ENCODE measurements at regions not wholly inside any gene's neighbourhood (a gene's known extent, or its start where the extent isn't known, plus 50 kb on each side); places are given as distances from the start of the nearest gene placed in this dataset.

GRCh38 chr21:32196001-32196400, 82.8 kb downstream of the MIS18A start:
- intact Hi-C loops (cut with DNase I, micrococcal nuclease), result no loop called here
- no peak for DNase-seq
- POLR2A ChIA-PET, result no interaction called here
- no peaks in the 10 kb centered on the region for H3K9me3 Mint-ChIP-seq (ENCODE audit: low read depth)
- H3K36me3 Mint-ChIP-seq (ENCODE audit: low read depth), result no peaks in the 10 kb centered on the region
- no peak for ATAC-seq
- peaks cover 2% of the 10 kb centered on the region for H3K27me3 Mint-ChIP-seq
- no peaks in the 10 kb centered on the region for H3K4me1 Mint-ChIP-seq
- CTCF ChIA-PET, result interaction anchor here (0.6 to 0.7 kb wide), 2 partner anchors 11 to 424 kb away, joined by 3 read pairs; no protein-coding TSS in a partner anchor
- no peak overlapping the region for H3K4me3 Mint-ChIP-seq
- H3K27ac Mint-ChIP-seq, result no peak overlapping the region

- no peak for DNase-seq
- Mint-ChIP-seq H3K27me3 (peaks cover 4% of the 10 kb centered on the region), H3K27ac (no peak overlapping the region), H3K4me3 (no peak overlapping the region), H3K9me3 (ENCODE audit: low read depth) (no peaks in the 10 kb centered on the region), H3K4me1 (no peaks in the 10 kb centered on the region), H3K36me3 (ENCODE audit: low read depth) (no peaks in the 10 kb centered on the region)
- CTCF ChIA-PET, result no interaction called here
- intact Hi-C loops (cut with DNase I, micrococcal nuclease), result no loop called here
- POLR2A ChIA-PET, result no interaction called here
- no peak for ATAC-seq
Measured at GRCh38 chr21:32193098-32193465, 85.8 kb downstream of the MIS18A start.

- POLR2A ChIA-PET, result no interaction called here
- H3K4me3 Mint-ChIP-seq, result no peak overlapping the region
- H3K27ac Mint-ChIP-seq, result no peak overlapping the region
Measured at GRCh38 chr21:32192291-32193097, 86.4 kb downstream of the MIS18A start.

GRCh38 chr21:32190493-32191144, 88.2 kb downstream of the MIS18A start:
- POLR2A ChIA-PET, result no interaction called here
- ATAC-seq (no peak), DNase-seq (no peak)
- Mint-ChIP-seq H3K36me3 (ENCODE audit: low read depth) (no peaks in the 10 kb centered on the region), H3K4me3 (no peak overlapping the region), H3K9me3 (ENCODE audit: low read depth) (no peaks in the 10 kb centered on the region), H3K4me1 (no peaks in the 10 kb centered on the region), H3K27ac (no peak overlapping the region), H3K27me3 (peaks cover 4% of the 10 kb centered on the region)
- CTCF ChIA-PET, result no interaction called here
- intact Hi-C loops (cut with DNase I, micrococcal nuclease), result no loop called here

More at GRCh38 chr21:32192291-32193097, 86.4 kb downstream of the MIS18A start:
- Mint-ChIP-seq H3K27me3 (peaks cover 4% of the 10 kb centered on the region), H3K9me3 (ENCODE audit: low read depth) (no peaks in the 10 kb centered on the region), H3K36me3 (ENCODE audit: low read depth) (no peaks in the 10 kb centered on the region), H3K4me1 (no peaks in the 10 kb centered on the region)
- intact Hi-C loops (cut with DNase I, micrococcal nuclease), result no loop called here
- DNase-seq, result no peak
- CTCF ChIA-PET, result no interaction called here
- ATAC-seq, result no peak

- intact Hi-C loops (cut with DNase I, micrococcal nuclease), result no loop called here
- Mint-ChIP-seq H3K9me3 (ENCODE audit: low read depth) (no peaks in the 10 kb centered on the region), H3K27ac (no peak overlapping the region), H3K4me3 (no peak overlapping the region), H3K4me1 (no peaks in the 10 kb centered on the region), H3K27me3 (peaks cover 4% of the 10 kb centered on the region), H3K36me3 (ENCODE audit: low read depth) (no peaks in the 10 kb centered on the region)
- no peak for ATAC-seq
- POLR2A ChIA-PET, result no interaction called here
- DNase-seq, result no peak
- CTCF ChIA-PET, result no interaction called here
Measured at GRCh38 chr21:32189688-32190483, 89.0 kb downstream of the MIS18A start.

GRCh38 chr21:32186804-32187203, 92.0 kb downstream of the MIS18A start:
- H3K4me3 Mint-ChIP-seq, result no peak overlapping the region

GRCh38 chr21:32185726-32186125, 93.1 kb downstream of the MIS18A start:
- ChIA-PET POLR2A (no interaction called here), CTCF (no interaction called here)
- H3K4me3 Mint-ChIP-seq, result no peak overlapping the region
- no peak for ATAC-seq
- H3K36me3 Mint-ChIP-seq (ENCODE audit: low read depth), result no peaks in the 10 kb centered on the region
- H3K4me1 Mint-ChIP-seq, result no peaks in the 10 kb centered on the region
- intact Hi-C loops (cut with DNase I, micrococcal nuclease), result no loop called here
- no peak for DNase-seq
- no peak overlapping the region for H3K27ac Mint-ChIP-seq
- peaks cover 4% of the 10 kb centered on the region for H3K27me3 Mint-ChIP-seq
- H3K9me3 Mint-ChIP-seq (ENCODE audit: low read depth), result no peaks in the 10 kb centered on the region

More at GRCh38 chr21:32186804-32187203, 92.0 kb downstream of the MIS18A start:
- H3K27me3 Mint-ChIP-seq, result peaks cover 4% of the 10 kb centered on the region
- ATAC-seq (no peak), DNase-seq (no peak)
- H3K27ac Mint-ChIP-seq, result no peak overlapping the region
- intact Hi-C loops (cut with DNase I, micrococcal nuclease), result no loop called here
- ChIA-PET CTCF (interaction anchor here (1.1 kb wide), 1 partner anchor 8 kb away, joined by 5 read pairs; no protein-coding TSS in a partner anchor), POLR2A (no interaction called here)
- no peaks in the 10 kb centered on the region for H3K9me3 Mint-ChIP-seq (ENCODE audit: low read depth)
- no peaks in the 10 kb centered on the region for H3K36me3 Mint-ChIP-seq (ENCODE audit: low read depth)
- no peaks in the 10 kb centered on the region for H3K4me1 Mint-ChIP-seq

- Mint-ChIP-seq H3K27ac (no peak overlapping the region), H3K4me1 (no peaks in the 10 kb centered on the region), H3K36me3 (ENCODE audit: low read depth) (no peaks in the 10 kb centered on the region), H3K27me3 (peaks cover 6% of the 10 kb centered on the region), H3K4me3 (no peak overlapping the region), H3K9me3 (ENCODE audit: low read depth) (no peaks in the 10 kb centered on the region)
- ChIA-PET CTCF (no interaction called here), POLR2A (no interaction called here)
- intact Hi-C loops (cut with DNase I, micrococcal nuclease), result no loop called here
- no peak for DNase-seq
- ATAC-seq, result no peak
Measured at GRCh38 chr21:32185103-32185502, 93.7 kb downstream of the MIS18A start.

- no peak overlapping the region for H3K4me3 Mint-ChIP-seq
- no peaks in the 10 kb centered on the region for H3K4me1 Mint-ChIP-seq
- no peak overlapping the region for H3K27ac Mint-ChIP-seq
- ChIA-PET POLR2A (no interaction called here), CTCF (no interaction called here)
- ATAC-seq (no peak), DNase-seq (no peak)
- no peaks in the 10 kb centered on the region for H3K9me3 Mint-ChIP-seq (ENCODE audit: low read depth)
- H3K36me3 Mint-ChIP-seq (ENCODE audit: low read depth), result no peaks in the 10 kb centered on the region
- intact Hi-C loops (cut with DNase I, micrococcal nuclease), result no loop called here
- H3K27me3 Mint-ChIP-seq, result peaks cover 5% of the 10 kb centered on the region
Measured at GRCh38 chr21:32184485-32184884, 94.4 kb downstream of the MIS18A start.

GRCh38 chr21:32184065-32184464, 94.8 kb downstream of the MIS18A start:
- H3K4me3 Mint-ChIP-seq, result no peak overlapping the region
- ChIA-PET CTCF (no interaction called here), POLR2A (no interaction called here)
- peaks cover 4% of the 10 kb centered on the region for H3K27me3 Mint-ChIP-seq
- DNase-seq, result no peak
- no peak overlapping the region for H3K27ac Mint-ChIP-seq
- no peaks in the 10 kb centered on the region for H3K4me1 Mint-ChIP-seq
- no peaks in the 10 kb centered on the region for H3K9me3 Mint-ChIP-seq (ENCODE audit: low read depth)
- no peaks in the 10 kb centered on the region for H3K36me3 Mint-ChIP-seq (ENCODE audit: low read depth)
- intact Hi-C loops (cut with DNase I, micrococcal nuclease), result no loop called here
- no peak for ATAC-seq

GRCh38 chr21:32183396-32183795, 95.5 kb downstream of the MIS18A start:
- CTCF ChIA-PET, result no interaction called here
- Mint-ChIP-seq H3K27me3 (peaks cover 7% of the 10 kb centered on the region), H3K9me3 (ENCODE audit: low read depth) (no peaks in the 10 kb centered on the region), H3K27ac (no peak overlapping the region), H3K4me1 (no peaks in the 10 kb centered on the region), H3K36me3 (ENCODE audit: low read depth) (no peaks in the 10 kb centered on the region), H3K4me3 (no peak overlapping the region)
- no peak for ATAC-seq
- POLR2A ChIA-PET, result no interaction called here
- intact Hi-C loops (cut with DNase I, micrococcal nuclease), result no loop called here
- DNase-seq, result no peak

GRCh38 chr21:32182449-32182848, 96.4 kb downstream of the MIS18A start:
- Mint-ChIP-seq H3K27ac (no peak overlapping the region), H3K27me3 (peaks cover 6% of the 10 kb centered on the region), H3K36me3 (ENCODE audit: low read depth) (no peaks in the 10 kb centered on the region), H3K4me3 (no peak overlapping the region), H3K4me1 (no peaks in the 10 kb centered on the region), H3K9me3 (ENCODE audit: low read depth) (no peaks in the 10 kb centered on the region)
- ChIA-PET CTCF (no interaction called here), POLR2A (no interaction called here)
- DNase-seq (no peak), ATAC-seq (no peak)
- intact Hi-C loops (cut with DNase I, micrococcal nuclease), result no loop called here

Data from activated CD4-positive, alpha-beta T cell treated with anti-CD3 and anti-CD28 coated beads for 36 hours (primary cell).